MM.1S (cell line): ENCODE measurements at regions not wholly inside any gene's neighbourhood (a gene's known extent, or its start where the extent isn't known, plus 50 kb on each side); places are given as distances from the start of the nearest gene placed in this dataset.

Source experiments
- CTCF ChIP-seq: fragments of 300-600 bp; sonication (generic); IDR thresholded peaks from 2 replicates; pipeline ENCODE4 v1.5.1; 2016; ENCODE audit warnings: antibody characterized with exemption, low read length, mixed read lengths
- EZH2 ChIP-seq: fragments of 300-600 bp; sonication (generic); optimal IDR thresholded peaks from 2 replicates; pipeline ENCODE3; 2017; ENCODE audit warnings: low read depth, mild to moderate bottlenecking, antibody characterized with exemption, low read length, mixed read lengths
- EZH2phosphoT487 ChIP-seq: fragments of 300-600 bp; sonication (generic); IDR thresholded peaks from 2 replicates; pipeline ENCODE4 v1.6.1; 2018; ENCODE audit warnings: antibody characterized with exemption, low read length

- TF ChIP-seq CTCF (no peak), EZH2 (no peak), EZH2phosphoT487 (no peak)
Measured at GRCh38 chrX:94204524-94204923, 530.5 kb downstream of the FAM133A start.
